ENCODE measurements at regions not wholly inside any gene's neighbourhood (a gene's known extent, or its start where the extent isn't known, plus 50 kb on each side); places are given as distances from the start of the nearest gene placed in this dataset.

- no peak overlapping the region for H3K9ac ChIP-seq (ENCODE audit: control insufficient read depth, extremely low read depth, insufficient read depth, low read length)
- no peak overlapping the region for H3K27ac ChIP-seq (ENCODE audit: control insufficient read depth, insufficient read depth, low read length)
- no peak overlapping the region for H2AFZ ChIP-seq (ENCODE audit: control insufficient read depth, low read length)
- no peaks in the 10 kb centered on the region for H3K79me2 ChIP-seq (ENCODE audit: control insufficient read depth, insufficient read depth, low read length)
- no peak overlapping the region for H3K4me2 ChIP-seq (ENCODE audit: control insufficient read depth, extremely low read depth, insufficient read depth, low read depth, low read length)
- H3K27me3 ChIP-seq (ENCODE audit: control insufficient read depth, extremely low read depth, insufficient read depth, low read length): no peaks in the 10 kb centered on the region
- H3K9me1 ChIP-seq (ENCODE audit: control insufficient read depth, extremely low read depth, insufficient read depth, low read length): no peaks in the 10 kb centered on the region
- DNase-seq (ENCODE audit: low read depth, low spot score): no peak
- no peaks in the 10 kb centered on the region for H3K9me3 ChIP-seq (ENCODE audit: control insufficient read depth, low read depth, low read length)
- FAIRE-seq: no peak
- no peaks in the 10 kb centered on the region for H3K4me1 ChIP-seq (ENCODE audit: control insufficient read depth, extremely low read depth, insufficient read depth, low read length)
- H3K4me3 ChIP-seq (ENCODE audit: control insufficient read depth in 2 of 3, extremely low read depth in 1 of 3, insufficient read depth in 2 of 3, low read depth in 1 of 3, low read length in 3 of 3): no peak overlapping the region
- no peaks in the 10 kb centered on the region for H3K36me3 ChIP-seq (ENCODE audit: control insufficient read depth in 2 of 2, extremely low read depth in 1 of 2, insufficient read depth in 2 of 2, low read length in 2 of 2)
- H4K20me1 ChIP-seq (ENCODE audit: control insufficient read depth, extremely low read depth, insufficient read depth, low read length): no peaks in the 10 kb centered on the region
- TF ChIP-seq EZH2 (IDR thresholded peaks at IDR 0.05; ENCODE audit: low read length): no peak
- no peak for TF ChIP-seq CTCF (optimal IDR thresholded peaks at IDR 0.05 in 1 of 3, IDR thresholded peaks at IDR 0.05 in 1 of 3, conservative IDR thresholded peaks at IDR 0.05 in 1 of 3; ENCODE audit: extremely low read depth in 1 of 3, insufficient read depth in 2 of 3, low read length in 3 of 3)
- dilution Hi-C loops (cut with MboI; ENCODE audit: extremely low pct_ligation_motif_present, low sequenced_read_pairs): no loop called here
These were observed 372.4 kb upstream of the PAPPA start for GRCh38 chr9:115781070-115781736.

GRCh38 chr9:115786321-115786720 lies 367.3 kb upstream of the PAPPA start:
- H3K79me2 ChIP-seq (ENCODE audit: control insufficient read depth, insufficient read depth, low read length): no peaks in the 10 kb centered on the region
- no peak overlapping the region for H3K4me3 ChIP-seq (ENCODE audit: control insufficient read depth in 2 of 3, extremely low read depth in 1 of 3, insufficient read depth in 2 of 3, low read depth in 1 of 3, low read length in 3 of 3)
- dilution Hi-C loops (cut with MboI; ENCODE audit: extremely low pct_ligation_motif_present, low sequenced_read_pairs): no loop called here
- H3K9ac ChIP-seq (ENCODE audit: control insufficient read depth, extremely low read depth, insufficient read depth, low read length): no peak overlapping the region
- no peak overlapping the region for H2AFZ ChIP-seq (ENCODE audit: control insufficient read depth, low read length)
- no peak for DNase-seq (ENCODE audit: low read depth, low spot score)
- no peaks in the 10 kb centered on the region for H3K9me1 ChIP-seq (ENCODE audit: control insufficient read depth, extremely low read depth, insufficient read depth, low read length)
- no peaks in the 10 kb centered on the region for H3K27me3 ChIP-seq (ENCODE audit: control insufficient read depth, extremely low read depth, insufficient read depth, low read length)
- no peaks in the 10 kb centered on the region for H3K9me3 ChIP-seq (ENCODE audit: control insufficient read depth, low read depth, low read length)
- no peak for TF ChIP-seq EZH2 (IDR thresholded peaks at IDR 0.05; ENCODE audit: low read length)
- TF ChIP-seq CTCF (optimal IDR thresholded peaks at IDR 0.05 in 1 of 3, IDR thresholded peaks at IDR 0.05 in 1 of 3, conservative IDR thresholded peaks at IDR 0.05 in 1 of 3; ENCODE audit: extremely low read depth in 1 of 3, insufficient read depth in 2 of 3, low read length in 3 of 3): no peak
- H4K20me1 ChIP-seq (ENCODE audit: control insufficient read depth, extremely low read depth, insufficient read depth, low read length): no peaks in the 10 kb centered on the region
- no peaks in the 10 kb centered on the region for H3K36me3 ChIP-seq (ENCODE audit: control insufficient read depth in 2 of 2, extremely low read depth in 1 of 2, insufficient read depth in 2 of 2, low read length in 2 of 2)
- H3K4me1 ChIP-seq (ENCODE audit: control insufficient read depth, extremely low read depth, insufficient read depth, low read length): no peaks in the 10 kb centered on the region
- H3K27ac ChIP-seq (ENCODE audit: control insufficient read depth, insufficient read depth, low read length): no peak overlapping the region
- FAIRE-seq: no peak
- no peak overlapping the region for H3K4me2 ChIP-seq (ENCODE audit: control insufficient read depth, extremely low read depth, insufficient read depth, low read depth, low read length)
